CD1c-positive myeloid dendritic cell (primary cell): ENCODE measurements at regions not wholly inside any gene's neighbourhood (a gene's known extent, or its start where the extent isn't known, plus 50 kb on each side); places are given as distances from the start of the nearest gene placed in this dataset.

ENCODE experiments used
- DNase-seq: peaks from one replicate; pipeline ENCODE4 v3.0.0-alpha.2; 2016; ENCODE audit errors: extremely low spot score

GRCh38 chr3:171955598-171955997 is 83.8 kb upstream of the FNDC3B start:
- DNase-seq, result no peak

GRCh38 chr3:171956181-171956683 is 83.1 kb upstream of the FNDC3B start:
- DNase-seq, result no peak

GRCh38 chr3:171956705-171957104 is 82.7 kb upstream of the FNDC3B start:
- no peak for DNase-seq

- no peak for DNase-seq
Observed at GRCh38 chr3:171959532-171960089, 79.8 kb upstream of the FNDC3B start.

- DNase-seq, result no peak
Observed at GRCh38 chr3:171960159-171960558, 79.2 kb upstream of the FNDC3B start.

- no peak for DNase-seq
Observed at GRCh38 chr3:171962137-171962720, 77.1 kb upstream of the FNDC3B start.

- no peak for DNase-seq
Observed at GRCh38 chr3:171963546-171963945, 75.8 kb upstream of the FNDC3B start.

- DNase-seq, result no peak
Observed at GRCh38 chr3:171965067-171965712, 74.2 kb upstream of the FNDC3B start.

GRCh38 chr3:171966533-171967136 is 72.7 kb upstream of the FNDC3B start:
- no peak for DNase-seq

GRCh38 chr3:171967137-171967783 is 72.1 kb upstream of the FNDC3B start:
- peak; percentile 90 for DNase-seq

- no peak for DNase-seq
Observed at GRCh38 chr3:171967932-171968678, 71.3 kb upstream of the FNDC3B start.

- DNase-seq, result peak; percentile 42
Observed at GRCh38 chr3:171970301-171970788, 69.0 kb upstream of the FNDC3B start.

- DNase-seq, result no peak
Observed at GRCh38 chr3:171971919-171972514, 67.4 kb upstream of the FNDC3B start.

- no peak for DNase-seq
Observed at GRCh38 chr3:171972871-171973348, 66.5 kb upstream of the FNDC3B start.

- peak; percentile 90 for DNase-seq
Observed at GRCh38 chr3:171974986-171975837, 64.2 kb upstream of the FNDC3B start.

GRCh38 chr3:171976526-171976925 is 62.9 kb upstream of the FNDC3B start:
- DNase-seq, result no peak

- no peak for DNase-seq
Observed at GRCh38 chr3:171977441-171977840, 61.9 kb upstream of the FNDC3B start.

- DNase-seq, result peak; percentile 75
Observed at GRCh38 chr3:171977860-171978259, 61.5 kb upstream of the FNDC3B start.

- no peak for DNase-seq
Observed at GRCh38 chr3:171978390-171978789, 61.0 kb upstream of the FNDC3B start.

- no peak for DNase-seq
Observed at GRCh38 chr3:171979081-171979480, 60.3 kb upstream of the FNDC3B start.
